ENCODE measurements at regions not wholly inside any gene's neighbourhood (a gene's known extent, or its start where the extent isn't known, plus 50 kb on each side); places are given as distances from the start of the nearest gene placed in this dataset.
A peak's percentile ranks its signal among the peaks of the same experiment; 100 is the strongest.
"Not testable (repeated sequence)": the region's sequence is repeated elsewhere in the genome, so short reads cannot be mapped to it uniquely, and the experiment has no call there.

DNA sequence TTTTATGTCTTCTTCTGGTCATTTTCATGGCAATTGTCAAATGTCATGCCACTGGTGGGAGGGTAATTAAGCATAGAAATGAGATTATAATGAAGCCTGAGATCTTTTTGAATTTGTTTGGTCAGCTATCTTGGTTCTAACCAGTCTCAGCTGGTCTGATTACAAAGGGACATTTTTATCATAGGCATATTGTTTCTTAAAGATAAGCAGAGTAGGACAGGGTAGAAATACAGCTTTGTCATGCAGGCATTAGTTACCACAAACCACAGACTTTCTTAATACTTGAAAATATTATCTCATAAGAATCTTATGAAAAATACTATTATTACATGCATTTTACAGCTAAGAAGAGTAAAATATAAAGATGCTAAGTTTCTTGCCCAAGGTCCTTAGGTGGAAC, 1761.5 kb downstream of the PCDH9 start:
- no peak for DNase-seq

DNA sequence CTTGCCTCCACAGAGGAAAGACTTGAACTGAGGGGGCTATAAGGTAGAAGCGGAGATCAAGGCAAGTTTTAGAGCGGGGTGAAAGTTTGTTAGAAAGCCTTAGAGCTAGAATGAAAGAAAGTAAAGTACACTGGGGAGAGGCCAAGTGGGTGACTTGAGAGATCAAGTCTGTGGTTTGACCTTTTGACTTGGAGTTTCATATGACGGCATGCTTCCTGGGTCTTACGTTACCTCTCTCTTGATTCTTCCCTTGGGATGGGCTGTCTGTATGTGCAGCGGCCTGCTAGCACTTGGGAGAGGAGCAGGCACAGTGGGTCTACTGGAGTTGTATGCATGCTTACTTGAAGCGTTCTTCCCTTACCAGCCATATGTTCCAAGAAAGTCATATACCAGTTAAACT, 1768.5 kb downstream of the PCDH9 start:
- DNase-seq, result no peak

DNA sequence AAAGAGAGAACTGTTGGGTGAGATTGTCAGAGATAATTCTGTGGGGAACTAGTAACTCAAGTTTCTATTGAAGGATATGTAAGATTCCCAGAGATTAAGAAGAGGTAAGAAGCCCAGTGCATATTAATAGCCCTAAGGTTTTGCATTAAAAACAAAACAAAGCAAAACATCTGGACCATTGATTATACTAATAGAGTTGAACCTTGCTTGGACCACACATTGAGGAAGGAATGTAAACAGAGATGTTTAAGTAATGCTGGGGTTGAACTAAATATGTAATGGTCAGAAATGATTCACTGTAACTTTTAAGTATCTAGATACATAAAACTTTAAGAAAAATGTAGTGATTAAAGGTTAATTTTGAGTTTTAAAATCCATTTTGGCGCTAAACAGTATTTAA, 1770.0 kb downstream of the PCDH9 start:
- DNase-seq, result no peak

DNA sequence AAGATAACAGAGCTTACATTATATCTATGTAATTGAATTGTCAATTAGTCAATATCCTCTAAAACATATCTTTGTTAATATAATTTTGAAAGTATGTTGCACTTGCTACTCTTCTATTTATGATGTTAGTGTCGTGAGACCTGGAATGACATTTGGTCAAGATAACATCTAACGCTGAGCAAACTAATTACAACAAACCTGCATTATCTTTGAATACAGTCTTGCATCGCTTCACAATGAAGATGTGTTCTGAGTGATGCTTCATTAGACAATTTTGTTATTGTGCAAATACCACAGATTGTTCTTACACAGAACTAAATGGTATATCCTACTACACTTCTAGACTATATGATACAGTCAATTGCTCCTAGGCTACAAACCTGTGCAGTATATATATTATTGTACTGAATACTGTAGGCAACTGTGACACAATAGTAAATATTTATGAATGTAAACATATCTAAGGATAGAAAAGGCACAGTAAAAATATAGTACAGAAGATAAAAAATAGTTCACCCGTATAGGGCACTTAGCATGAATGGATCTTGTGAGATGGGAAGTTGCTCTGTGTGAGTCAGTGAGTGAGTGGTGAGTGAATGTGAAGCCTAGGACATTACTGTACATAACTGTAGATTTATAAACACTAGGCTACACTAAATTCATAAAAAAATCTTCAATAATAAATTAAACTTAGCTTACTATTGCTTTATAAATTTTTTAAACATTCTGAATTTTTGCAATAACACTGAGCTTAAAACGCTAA, 1773.8 kb downstream of the PCDH9 start:
- DNase-seq, result peak; percentile 59

DNA sequence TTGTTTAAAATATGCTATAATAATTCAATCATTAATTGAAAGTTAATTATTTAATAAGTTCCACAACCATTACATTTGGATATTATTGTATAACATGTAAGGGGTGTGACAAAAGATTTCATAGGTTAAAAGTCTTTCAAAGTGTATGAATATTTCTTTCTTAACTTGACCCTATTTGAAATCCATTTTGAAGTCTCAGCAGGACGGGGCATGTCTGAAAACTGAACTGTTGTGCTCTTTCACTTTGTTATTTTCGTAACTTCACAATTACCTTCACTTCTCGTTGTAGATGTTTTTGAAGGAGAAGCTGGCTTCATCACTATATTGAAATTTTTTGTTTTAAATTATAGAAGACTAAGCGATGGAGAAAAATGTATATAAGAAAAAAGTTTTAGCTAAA, 1775.7 kb downstream of the PCDH9 start:
- DNase-seq, result no peak

DNA sequence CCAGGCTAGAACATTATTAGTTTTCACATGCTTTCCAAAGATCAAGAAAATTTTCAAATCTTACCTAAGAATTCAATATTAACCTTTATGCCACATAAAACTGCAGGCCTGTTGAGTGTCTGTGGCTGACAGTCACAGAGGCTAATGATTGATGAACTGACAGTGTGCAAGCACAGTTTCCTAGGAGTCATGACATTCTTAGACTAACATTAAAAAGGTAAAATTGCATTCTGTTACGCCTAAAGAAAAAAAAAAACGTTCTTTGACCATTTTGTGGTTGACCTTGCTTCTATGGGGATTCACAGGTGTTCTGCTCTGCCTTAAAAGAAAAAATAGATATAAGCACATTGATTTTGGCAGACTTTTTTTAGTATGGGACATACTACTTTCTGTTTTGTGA, 1776.2 kb downstream of the PCDH9 start:
- DNase-seq, result no peak

DNA sequence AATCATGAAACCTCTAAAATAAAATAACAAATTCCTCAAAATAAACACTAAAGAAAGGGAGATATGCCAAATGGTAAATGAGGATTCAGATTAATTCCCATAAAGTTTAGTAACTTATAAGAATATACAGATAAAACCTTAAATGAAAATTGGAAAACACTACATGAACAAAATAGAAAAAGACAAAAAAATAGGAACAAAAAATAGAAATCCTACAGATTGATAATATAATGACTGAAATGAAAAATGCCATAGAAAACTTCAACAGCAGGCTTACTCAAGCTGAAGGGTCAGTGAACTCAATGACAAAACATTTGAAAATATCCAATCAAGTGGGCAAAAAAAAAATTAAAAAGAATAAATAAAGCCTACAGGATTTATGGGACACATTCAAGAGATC, 1784.8 kb downstream of the PCDH9 start:
- no peak for DNase-seq

DNA sequence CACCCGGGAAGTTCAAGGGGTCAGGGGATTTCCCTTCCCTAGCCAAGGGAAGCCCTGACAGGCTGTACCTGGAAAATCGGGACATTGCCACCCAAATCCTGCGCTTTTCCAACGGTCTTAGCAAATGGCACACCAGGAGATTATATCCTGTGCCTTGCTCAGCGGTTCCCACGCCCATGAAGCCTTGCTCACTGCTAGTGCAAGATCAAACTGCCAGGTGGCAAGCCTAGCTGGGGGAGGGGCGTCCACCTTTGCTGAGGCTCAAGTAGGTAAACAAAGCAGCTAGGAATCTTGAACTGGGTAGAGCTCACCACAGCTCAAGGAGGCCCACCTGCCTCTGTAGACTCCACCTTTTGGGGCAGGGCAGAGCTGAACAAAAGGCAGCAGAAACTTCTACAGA, 1794.5 kb downstream of the PCDH9 start:
- no peak for DNase-seq

DNA sequence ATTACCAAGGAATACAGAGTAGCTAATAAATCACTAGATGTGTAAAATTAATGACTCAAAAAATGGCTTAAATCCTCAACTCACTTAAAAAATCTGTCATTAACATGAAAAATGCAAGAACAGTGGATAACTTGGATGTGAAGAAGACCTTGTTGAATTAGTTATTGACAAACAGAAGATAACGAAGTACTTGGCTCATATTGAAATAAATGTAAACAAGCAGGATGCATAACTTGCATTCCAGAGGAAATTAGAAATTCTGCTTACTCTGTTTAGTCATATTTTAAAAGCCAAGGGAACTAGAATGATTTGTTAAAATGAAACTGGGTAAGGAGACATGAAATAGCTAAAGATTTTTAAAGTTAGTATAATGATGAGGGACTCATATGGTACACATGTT, 1812.2 kb downstream of the PCDH9 start:
- DNase-seq, result no peak

DNA sequence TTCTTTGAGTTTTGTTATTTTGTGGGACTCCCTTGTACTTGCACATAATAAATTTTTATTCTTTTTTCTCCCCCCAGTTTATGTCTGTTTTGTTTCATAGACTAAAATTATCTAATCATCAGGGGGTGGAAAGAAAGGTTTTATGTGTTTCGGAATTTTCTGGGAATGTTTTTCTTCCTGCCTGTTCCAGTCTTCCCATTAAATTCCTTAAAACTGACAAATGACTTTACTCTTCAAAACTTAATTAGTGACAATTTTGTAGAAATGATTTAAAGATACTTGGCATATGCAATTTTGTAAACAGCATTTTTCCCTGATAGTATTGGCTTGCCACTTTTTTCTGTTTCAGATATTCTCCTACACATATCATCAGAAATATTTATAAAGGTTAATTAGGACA, 1813.4 kb downstream of the PCDH9 start:
- DNase-seq, result no peak

DNA sequence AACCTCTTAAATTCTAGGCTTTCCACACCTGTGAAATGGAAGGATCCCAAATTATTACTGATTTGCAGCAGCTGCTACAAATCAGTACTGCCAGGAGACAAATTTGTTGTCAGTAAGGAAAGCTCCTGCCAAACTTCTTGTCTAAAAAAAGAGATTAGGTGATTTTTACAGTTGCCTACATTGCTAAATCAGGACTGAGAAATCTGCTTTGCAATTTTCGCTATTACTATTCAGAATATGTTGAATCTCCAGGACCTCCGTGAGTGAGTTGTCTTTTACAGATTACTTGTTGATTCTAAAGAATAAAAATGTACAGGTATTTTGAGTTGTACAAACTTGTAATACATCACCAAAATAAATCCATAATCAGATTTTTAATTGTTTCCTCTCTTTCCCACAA, 1815.9 kb downstream of the PCDH9 start:
- no peak for DNase-seq

DNA sequence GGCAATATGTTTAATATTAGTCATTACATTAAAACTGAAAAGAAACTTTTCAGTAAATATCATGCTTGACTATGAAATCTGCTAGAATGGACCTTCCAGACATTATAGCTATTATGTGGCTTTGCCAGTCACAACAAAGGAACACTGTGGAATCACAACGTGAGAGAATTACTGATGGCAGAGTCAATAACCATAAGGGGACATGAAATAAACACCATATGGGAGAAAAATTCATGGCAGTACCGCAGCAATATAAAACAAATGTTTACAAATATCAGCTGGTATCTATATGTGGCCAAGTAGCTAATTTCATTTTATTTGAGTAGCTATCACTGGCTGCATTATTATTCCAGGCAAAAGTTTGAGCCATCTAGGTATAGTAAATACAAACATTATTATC, 1818.6 kb downstream of the PCDH9 start:
- no peak for DNase-seq

DNA sequence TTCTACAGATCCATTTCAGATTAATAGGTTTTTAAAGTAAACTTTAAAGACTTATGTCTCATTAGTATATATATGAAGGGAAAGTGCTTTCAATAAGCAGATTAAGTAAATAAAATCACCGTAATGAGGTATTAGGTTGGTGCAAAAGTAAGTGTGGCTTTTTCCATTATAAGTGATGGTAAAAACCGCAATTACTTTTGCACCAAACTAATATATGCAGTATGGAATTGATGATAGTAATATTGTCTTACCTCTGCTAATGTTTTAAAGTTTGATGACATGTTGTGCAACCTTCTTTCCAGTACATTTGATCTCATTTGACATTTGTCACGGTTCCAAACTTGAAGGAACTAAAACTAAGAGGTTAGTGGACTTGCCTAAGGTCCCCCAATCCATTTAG, 1819.3 kb downstream of the PCDH9 start:
- DNase-seq, result no peak

DNA sequence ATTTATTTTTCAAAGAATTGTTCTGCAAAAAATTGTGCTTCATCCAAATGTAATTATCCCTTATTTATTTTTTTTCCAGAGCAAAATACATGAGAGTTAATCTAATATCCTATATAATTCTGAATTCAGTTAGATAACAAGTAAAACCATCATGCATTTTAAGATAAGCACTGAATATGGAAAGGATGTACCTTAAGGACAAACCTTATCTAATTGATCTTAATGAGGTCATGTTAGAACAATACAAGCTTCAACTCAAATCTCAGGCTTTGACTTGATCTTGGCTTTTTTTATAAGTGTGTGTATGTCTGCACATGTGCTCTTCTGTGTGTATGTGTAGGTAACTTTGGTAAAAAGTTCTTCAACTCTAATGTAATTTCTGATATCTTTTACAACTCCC, 1828.8 kb downstream of the PCDH9 start:
- DNase-seq, result no peak

DNA sequence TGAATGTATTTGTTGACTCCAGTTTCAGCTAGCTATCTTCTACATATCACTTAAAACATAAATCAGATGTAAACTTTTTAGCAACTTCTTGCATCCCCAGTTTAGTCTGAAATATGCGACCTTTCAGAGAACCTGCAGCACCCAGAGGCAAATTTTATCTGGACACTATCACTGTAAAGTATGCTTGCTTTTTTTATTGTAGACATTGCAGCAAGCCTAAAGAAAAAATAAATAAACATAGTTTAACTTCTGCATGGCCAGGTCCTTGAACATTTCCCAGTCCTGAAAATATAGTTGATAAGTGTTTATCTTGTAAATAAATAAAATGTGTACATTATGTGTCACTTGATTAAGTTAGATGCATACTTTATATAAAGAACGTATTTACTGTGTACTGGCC, 1829.4 kb downstream of the PCDH9 start:
- no peak for DNase-seq

DNA sequence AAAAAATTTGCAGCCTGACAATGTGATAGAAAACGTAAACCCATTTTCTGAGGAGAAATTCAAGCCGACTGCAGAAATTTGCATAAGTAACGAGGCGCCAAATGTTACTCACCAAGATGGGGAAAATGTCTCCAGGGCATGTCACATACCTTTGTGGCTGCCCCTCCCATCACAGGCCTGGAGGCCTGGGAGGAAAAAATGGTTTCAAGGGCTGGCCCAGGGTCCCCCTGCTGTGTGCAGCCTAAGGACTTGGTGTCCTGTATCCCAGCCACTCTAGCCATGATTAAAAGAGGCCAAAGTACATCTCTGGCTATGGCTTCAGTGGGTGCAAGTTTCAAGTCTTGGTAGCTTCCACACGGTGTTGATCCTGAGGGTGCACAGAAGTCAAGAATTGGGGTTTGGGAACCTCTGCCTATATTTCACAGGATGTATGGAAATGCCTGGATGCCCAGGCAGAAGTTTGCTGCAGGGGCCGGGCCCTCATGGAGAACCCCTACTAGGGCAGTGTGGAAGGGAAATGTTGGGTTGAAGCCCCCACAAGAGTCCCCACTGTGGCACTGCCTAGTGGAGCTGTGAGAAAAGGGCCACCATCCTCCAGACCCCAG, 1842.3 kb downstream of the PCDH9 start:
- DNase-seq, result no peak

DNA sequence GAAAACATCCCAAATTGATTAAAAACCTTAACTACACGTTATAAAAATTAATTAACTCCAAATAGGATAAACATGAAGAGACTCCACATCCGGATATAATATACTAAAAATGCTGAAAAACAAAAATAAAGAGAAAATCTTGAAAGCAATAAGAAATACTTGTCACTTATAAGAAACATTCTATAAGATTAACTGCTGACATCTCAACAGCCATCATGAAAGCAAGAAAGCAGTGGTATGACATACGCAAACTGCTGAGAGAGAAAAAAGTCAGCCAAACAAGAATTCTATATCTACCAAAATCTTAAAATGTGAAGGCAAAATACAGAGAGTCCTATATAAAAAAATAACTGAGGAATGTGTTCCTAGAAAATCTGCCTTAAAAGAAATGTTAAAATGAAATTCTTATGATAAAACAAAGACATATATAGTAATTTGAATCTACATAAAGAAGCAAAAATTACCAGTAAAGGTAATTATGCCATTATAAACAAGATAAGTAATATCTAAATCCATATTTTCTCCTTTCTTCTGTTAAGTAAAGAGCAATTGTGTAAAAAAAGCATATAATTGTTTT, 1851.1 kb downstream of the PCDH9 start:
- peak; percentile 11 for DNase-seq

DNA sequence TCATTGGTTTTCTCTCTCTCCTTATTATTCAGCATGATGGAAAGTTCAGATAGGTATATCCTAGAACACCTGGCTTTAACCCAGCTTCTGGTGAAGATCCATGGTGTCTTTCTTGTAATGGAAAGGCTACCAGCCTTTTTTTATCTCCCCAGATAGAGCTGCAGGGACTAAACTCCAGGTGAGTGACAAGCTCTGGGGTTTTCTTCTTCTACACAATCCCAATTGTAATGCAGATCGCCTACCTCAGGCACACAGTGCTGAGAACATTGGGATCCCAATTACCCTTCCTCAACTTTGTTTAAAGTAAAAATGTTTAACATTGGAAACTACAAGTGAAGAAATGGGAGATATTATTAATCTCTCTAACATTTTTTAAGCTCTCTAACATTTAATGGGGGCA, 1851.7 kb downstream of the PCDH9 start:
- DNase-seq, result no peak

DNA sequence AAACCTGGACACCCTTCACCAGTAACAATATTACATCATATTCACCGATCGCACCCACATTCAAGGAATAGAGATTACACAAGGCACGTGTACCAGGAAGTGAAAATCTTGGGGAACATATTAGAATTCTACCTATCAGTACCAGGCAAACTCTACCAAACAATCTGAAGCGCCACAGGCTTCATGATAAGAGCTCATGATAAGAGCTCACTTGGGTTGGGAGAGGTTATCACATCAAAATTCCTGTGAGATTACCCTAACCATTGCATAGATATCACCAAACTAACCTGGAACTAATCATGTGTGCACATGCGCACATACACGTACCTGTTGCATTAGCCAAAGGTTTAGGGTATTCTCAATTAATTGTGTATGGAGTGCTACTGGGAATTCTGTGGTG, 1861.3 kb downstream of the PCDH9 start:
- no peak for DNase-seq

DNA sequence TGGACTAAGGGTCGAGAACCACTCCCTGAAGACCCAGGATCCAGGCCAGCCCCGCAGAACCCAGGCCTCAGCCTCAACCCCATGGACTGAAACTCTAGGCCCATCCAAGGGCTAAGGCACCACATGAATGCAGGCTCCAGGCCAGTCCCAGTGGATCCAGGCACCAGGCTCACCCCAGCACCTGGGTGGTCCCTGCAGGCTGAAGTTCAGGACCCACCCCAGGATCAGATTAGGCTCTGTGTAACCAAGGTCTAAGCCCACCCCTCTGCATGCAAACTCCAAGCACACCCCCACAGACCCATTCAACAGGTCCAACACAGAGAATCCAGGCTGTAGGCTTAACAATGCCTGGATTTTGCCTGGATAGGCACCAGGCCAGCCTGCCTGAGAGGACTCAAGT, 1876.2 kb downstream of the PCDH9 start:
- DNase-seq, result no peak

DNA sequence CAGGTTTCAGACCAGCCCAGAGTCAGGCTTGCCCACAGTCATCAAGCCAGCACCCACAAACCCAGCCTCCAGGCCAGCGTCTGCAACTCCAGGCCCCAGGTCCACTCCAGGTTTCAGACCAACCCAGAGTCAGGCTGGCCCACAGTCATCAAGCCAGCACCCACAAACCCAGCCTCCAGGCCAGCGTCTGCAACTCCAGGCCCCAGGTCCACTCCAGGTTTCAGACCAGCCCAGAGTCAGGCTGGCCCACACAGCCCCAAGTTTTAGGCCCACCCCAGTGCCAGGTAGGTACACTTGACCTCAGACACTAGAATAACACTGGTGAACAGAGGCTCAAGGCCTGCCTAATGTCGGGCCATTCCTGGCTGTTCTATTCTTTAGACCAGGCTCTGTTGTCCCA, 1877.0 kb downstream of the PCDH9 start:
- DNase-seq, result not testable (repeated sequence)

DNA sequence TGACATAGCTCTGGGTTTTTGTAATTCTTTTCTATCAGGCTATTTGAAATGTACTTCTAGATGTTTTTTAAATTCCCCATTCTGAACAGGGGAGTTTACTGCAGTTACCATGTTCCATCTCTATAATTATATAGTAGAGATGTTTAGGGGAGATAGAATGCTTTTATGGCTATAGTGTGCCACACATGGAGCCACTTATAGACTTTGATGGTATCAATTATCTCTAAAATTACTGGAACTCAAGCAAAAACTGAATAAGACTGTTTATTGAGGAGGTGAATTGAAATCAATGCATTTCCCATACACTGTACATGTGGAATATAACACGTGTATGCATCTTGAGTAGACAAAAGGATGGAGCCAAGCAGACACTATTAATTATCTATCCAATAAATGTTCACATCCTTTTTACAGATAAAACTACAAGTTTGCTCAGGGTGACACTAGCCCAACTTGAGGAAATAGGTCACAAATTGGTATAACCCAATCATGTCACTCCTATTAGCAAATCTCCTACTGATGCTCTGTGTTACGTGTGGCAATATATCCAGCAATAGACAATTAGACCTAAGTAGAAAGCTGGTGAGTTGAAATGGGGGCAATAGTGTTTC, 1882.6 kb downstream of the PCDH9 start:
- DNase-seq, result no peak

DNA sequence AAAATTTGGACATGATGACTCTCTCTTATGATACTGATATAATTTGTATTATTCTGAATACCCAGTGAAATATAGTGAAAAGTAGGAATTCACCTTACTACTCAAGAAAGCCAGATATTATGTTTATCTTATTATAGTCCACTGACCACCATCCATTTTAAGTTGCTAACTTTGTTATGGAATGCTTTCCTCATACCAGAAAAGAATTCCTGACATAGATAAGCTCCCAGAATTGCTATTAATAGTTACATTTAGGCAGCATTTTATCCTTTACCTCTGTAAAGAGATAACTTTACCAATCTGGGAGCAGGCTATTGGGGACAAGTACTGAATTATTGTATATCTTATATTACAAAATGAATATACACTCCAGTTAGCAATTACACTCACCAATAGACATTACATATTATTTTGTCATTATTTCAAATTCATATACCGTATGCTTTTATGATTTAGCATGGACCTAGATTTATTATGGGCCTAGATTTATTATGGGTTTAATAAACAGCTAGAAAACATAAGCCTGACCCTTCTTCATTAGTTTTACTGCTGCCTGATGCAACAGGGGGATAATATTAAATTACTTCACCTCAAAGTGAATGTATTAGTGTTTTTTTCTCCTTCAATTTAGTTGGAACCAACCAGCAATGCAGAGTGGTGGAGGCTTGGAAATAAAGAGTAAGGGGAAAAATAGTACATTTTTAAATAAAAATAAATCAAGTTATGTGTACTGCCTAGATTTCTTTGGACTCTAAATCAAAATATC, 1886.1 kb downstream of the PCDH9 start:
- no peak for DNase-seq
